Neural cell (in vitro differentiated cells): ENCODE measurements at regions not wholly inside any gene's neighbourhood (a gene's known extent, or its start where the extent isn't known, plus 50 kb on each side); places are given as distances from the start of the nearest gene placed in this dataset.

Source experiments
- H2AFZ ChIP-seq: fragments of 200-600, 300-800 bp; sonication (generic), shearing (Covaris generic); 2 replicates; pipeline ENCODE4 v1.6.0; 2014; ENCODE audit warnings: low read depth, mild to moderate bottlenecking, antibody characterized with exemption, low read length, moderate library complexity
- H3F3A ChIP-seq: fragments of 200-600 bp; shearing (Covaris generic); 2 replicates; pipeline ENCODE4 v1.6.1; 2016; ENCODE audit warnings: mild to moderate bottlenecking, moderate library complexity, mixed read lengths, antibody characterized with exemption, low read length; ENCODE audit not compliant: insufficient read depth, poor library complexity, severe bottlenecking
- H3K27ac ChIP-seq: fragments of 200-600, 300-800 bp; sonication (generic), shearing (Covaris generic); 2 replicates; pipeline ENCODE4 v1.5.1; 2014; ENCODE audit warnings: mild to moderate bottlenecking, low read length, moderate library complexity
- H3K27me3 ChIP-seq: fragments of 300-800, 200-600 bp; sonication (generic), shearing (Covaris generic); 2 replicates; pipeline ENCODE4 v1.6.0; 2014; ENCODE audit warnings: mild to moderate bottlenecking, low read depth, low read length, moderate library complexity; ENCODE audit not compliant: insufficient read depth
- H3K36me3 ChIP-seq: fragments of 300-800, 200-600 bp; sonication (generic), shearing (Covaris generic); 2 replicates; pipeline ENCODE4 v1.5.1; 2014; ENCODE audit warnings: mild to moderate bottlenecking, antibody characterized with exemption, low read length, moderate library complexity; ENCODE audit not compliant: insufficient read depth
- H3K4me2 ChIP-seq: fragments of 300-800, 200-600 bp; sonication (generic), shearing (Covaris generic); 2 replicates; pipeline ENCODE4 v1.6.0; 2014; ENCODE audit warnings: mild to moderate bottlenecking, low read length
- H3K4me3 ChIP-seq: fragments of 300-800, 200-600 bp; sonication (generic), shearing (Covaris generic); 2 replicates; pipeline ENCODE4 v1.5.1; 2014; ENCODE audit warnings: mild to moderate bottlenecking, low read length, moderate library complexity
- H3K79me2 ChIP-seq: fragments of 200-600 bp; shearing (Covaris generic); replicated peaks from 2 replicates; pipeline ENCODE4 v1.6.0; 2014; ENCODE audit warnings: mild to moderate bottlenecking, low read length, moderate library complexity; ENCODE audit not compliant: insufficient read depth
- H3K9ac ChIP-seq: fragments of 300-800, 200-600 bp; sonication (generic), shearing (Covaris generic); 2 replicates; pipeline ENCODE4 v1.6.1; 2016; ENCODE audit warnings: mild to moderate bottlenecking, low read length, mixed read lengths
- H3K9me2 ChIP-seq: fragments of 200-600 bp; shearing (Covaris generic); 2 replicates; pipeline ENCODE4 v1.6.1; 2016; ENCODE audit warnings: mild to moderate bottlenecking, low read length, mixed read lengths; ENCODE audit not compliant: insufficient read depth
- H3K9me3 ChIP-seq: fragments of 200-600, 300-800 bp; sonication (generic), shearing (Covaris generic); 2 replicates; pipeline ENCODE4 v1.6.1; 2016; ENCODE audit warnings: mild to moderate bottlenecking, mixed run types, low read length, moderate library complexity, mixed read lengths
- H4K20me1 ChIP-seq: fragments of 200-600 bp; shearing (Covaris generic); 2 replicates; pipeline ENCODE4 v1.6.1; 2016; ENCODE audit warnings: mild to moderate bottlenecking, mixed run types; ENCODE audit not compliant: insufficient read depth
- EP300 ChIP-seq: fragments of 450-650 bp; conservative IDR thresholded peaks from 2 replicates; pipeline ENCODE4 v1.6.1; 2014; ENCODE audit warnings: antibody characterized with exemption, mild to moderate bottlenecking, moderate library complexity; ENCODE audit not compliant: poor library complexity, severe bottlenecking
- EZH2 ChIP-seq: fragments of 200-600, 300-800 bp; shearing (Covaris generic), sonication (generic); IDR thresholded peaks from 2 replicates; pipeline ENCODE4 v1.6.1; 2014; ENCODE audit warnings: antibody characterized with exemption, low read length, borderline replicate concordance, mild to moderate bottlenecking; ENCODE audit not compliant: insufficient read depth, poor library complexity, severe bottlenecking
- MXI1 ChIP-seq: fragments of 450-650 bp; conservative IDR thresholded peaks from 2 replicates; pipeline ENCODE4 v1.6.1; 2014; ENCODE audit warnings: antibody characterized with exemption, mild to moderate bottlenecking; ENCODE audit not compliant: poor library complexity, severe bottlenecking
- POLR2AphosphoS5 ChIP-seq: IDR thresholded peaks from 2 replicates; pipeline ENCODE4 v1.6.1; 2012
- RAD21 ChIP-seq: fragments of 450-650 bp; conservative IDR thresholded peaks from 2 replicates; pipeline ENCODE4 v1.6.1; 2014; ENCODE audit warnings: antibody characterized with exemption, mild to moderate bottlenecking, moderate library complexity
- SMC3 ChIP-seq: fragments of 450-650 bp; conservative IDR thresholded peaks from 2 replicates; pipeline ENCODE4 v1.6.1; 2014; ENCODE audit warnings: antibody characterized with exemption, mild to moderate bottlenecking, moderate library complexity; ENCODE audit not compliant: poor library complexity
- TAF1 ChIP-seq: IDR thresholded peaks from 2 replicates; pipeline ENCODE4 v1.6.1; 2012; ENCODE audit warnings: low read depth
- TF ChIP-seq, protein P1 (sequence below): IDR thresholded peaks from 2 replicates; pipeline ENCODE4 v1.6.1; 2012; ENCODE audit warnings: borderline replicate concordance
- TF ChIP-seq, protein P2 (sequence below): fragments of 450-650 bp; IDR thresholded peaks from 2 replicates; pipeline ENCODE4 v1.5.1; 2014; ENCODE audit warnings: antibody characterized with exemption, mild to moderate bottlenecking, moderate library complexity; ENCODE audit not compliant: poor library complexity, severe bottlenecking

- no peaks in the 10 kb centered on the region for H3K79me2 ChIP-seq
- H3K9me3 ChIP-seq, result no peaks in the 10 kb centered on the region
- no peaks in the 10 kb centered on the region for H3K9me2 ChIP-seq
- no peak overlapping the region for H2AFZ ChIP-seq
- H3K9ac ChIP-seq, result no peak overlapping the region
- no peaks in the 10 kb centered on the region for H4K20me1 ChIP-seq
- H3F3A ChIP-seq, result no peaks in the 10 kb centered on the region
- no peaks in the 10 kb centered on the region for H3K36me3 ChIP-seq
- no peak overlapping the region for H3K4me3 ChIP-seq
- H3K4me2 ChIP-seq, result no peak overlapping the region
- H3K27ac ChIP-seq, result no peak overlapping the region
- TF ChIP-seq SMC3, result no peak
- no peak for TF ChIP-seq TAF1
- TF ChIP-seq POLR2AphosphoS5, result no peak
- no peak for TF ChIP-seq EP300
- TF ChIP-seq EZH2, result no peak
- TF ChIP-seq, protein P1, sequence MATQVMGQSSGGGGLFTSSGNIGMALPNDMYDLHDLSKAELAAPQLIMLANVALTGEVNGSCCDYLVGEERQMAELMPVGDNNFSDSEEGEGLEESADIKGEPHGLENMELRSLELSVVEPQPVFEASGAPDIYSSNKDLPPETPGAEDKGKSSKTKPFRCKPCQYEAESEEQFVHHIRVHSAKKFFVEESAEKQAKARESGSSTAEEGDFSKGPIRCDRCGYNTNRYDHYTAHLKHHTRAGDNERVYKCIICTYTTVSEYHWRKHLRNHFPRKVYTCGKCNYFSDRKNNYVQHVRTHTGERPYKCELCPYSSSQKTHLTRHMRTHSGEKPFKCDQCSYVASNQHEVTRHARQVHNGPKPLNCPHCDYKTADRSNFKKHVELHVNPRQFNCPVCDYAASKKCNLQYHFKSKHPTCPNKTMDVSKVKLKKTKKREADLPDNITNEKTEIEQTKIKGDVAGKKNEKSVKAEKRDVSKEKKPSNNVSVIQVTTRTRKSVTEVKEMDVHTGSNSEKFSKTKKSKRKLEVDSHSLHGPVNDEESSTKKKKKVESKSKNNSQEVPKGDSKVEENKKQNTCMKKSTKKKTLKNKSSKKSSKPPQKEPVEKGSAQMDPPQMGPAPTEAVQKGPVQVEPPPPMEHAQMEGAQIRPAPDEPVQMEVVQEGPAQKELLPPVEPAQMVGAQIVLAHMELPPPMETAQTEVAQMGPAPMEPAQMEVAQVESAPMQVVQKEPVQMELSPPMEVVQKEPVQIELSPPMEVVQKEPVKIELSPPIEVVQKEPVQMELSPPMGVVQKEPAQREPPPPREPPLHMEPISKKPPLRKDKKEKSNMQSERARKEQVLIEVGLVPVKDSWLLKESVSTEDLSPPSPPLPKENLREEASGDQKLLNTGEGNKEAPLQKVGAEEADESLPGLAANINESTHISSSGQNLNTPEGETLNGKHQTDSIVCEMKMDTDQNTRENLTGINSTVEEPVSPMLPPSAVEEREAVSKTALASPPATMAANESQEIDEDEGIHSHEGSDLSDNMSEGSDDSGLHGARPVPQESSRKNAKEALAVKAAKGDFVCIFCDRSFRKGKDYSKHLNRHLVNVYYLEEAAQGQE, result no peak
- TF ChIP-seq, protein P2, sequence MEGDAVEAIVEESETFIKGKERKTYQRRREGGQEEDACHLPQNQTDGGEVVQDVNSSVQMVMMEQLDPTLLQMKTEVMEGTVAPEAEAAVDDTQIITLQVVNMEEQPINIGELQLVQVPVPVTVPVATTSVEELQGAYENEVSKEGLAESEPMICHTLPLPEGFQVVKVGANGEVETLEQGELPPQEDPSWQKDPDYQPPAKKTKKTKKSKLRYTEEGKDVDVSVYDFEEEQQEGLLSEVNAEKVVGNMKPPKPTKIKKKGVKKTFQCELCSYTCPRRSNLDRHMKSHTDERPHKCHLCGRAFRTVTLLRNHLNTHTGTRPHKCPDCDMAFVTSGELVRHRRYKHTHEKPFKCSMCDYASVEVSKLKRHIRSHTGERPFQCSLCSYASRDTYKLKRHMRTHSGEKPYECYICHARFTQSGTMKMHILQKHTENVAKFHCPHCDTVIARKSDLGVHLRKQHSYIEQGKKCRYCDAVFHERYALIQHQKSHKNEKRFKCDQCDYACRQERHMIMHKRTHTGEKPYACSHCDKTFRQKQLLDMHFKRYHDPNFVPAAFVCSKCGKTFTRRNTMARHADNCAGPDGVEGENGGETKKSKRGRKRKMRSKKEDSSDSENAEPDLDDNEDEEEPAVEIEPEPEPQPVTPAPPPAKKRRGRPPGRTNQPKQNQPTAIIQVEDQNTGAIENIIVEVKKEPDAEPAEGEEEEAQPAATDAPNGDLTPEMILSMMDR, result no peak
- no peak for TF ChIP-seq MXI1
- TF ChIP-seq RAD21, result no peak
- H3K27me3 ChIP-seq, result no peaks in the 10 kb centered on the region
Measured at GRCh38 chr4:138692411-138692810, 323.2 kb upstream of the NOCT start.

DNA sequence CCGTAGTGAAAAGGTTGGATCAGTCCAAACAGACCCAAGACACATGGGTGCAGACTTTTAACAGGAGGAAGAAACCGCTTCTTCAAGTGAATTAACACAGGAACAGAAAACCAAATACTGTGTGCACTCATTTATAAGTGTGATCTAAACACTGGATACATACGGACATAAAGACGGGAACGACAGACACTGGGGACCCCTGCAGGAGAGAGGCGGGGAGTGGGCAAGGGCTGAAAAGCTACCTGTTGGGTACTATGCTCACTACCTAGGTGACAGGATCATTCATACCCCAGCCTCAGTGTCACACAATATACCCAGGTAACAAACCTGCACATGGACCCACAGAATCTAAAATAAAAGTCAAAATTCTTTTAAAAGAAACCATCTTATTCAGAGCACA, 326.0 kb upstream of the NOCT start:
- Histone ChIP-seq H3K4me2 (no peak overlapping the region), H4K20me1 (no peaks in the 10 kb centered on the region), H3K9me2 (no peaks in the 10 kb centered on the region), H3K36me3 (no peaks in the 10 kb centered on the region), H3K27ac (no peak overlapping the region), H3K9ac (no peak overlapping the region), H2AFZ (no peak overlapping the region), H3K27me3 (no peaks in the 10 kb centered on the region), H3F3A (no peaks in the 10 kb centered on the region), H3K79me2 (no peaks in the 10 kb centered on the region), H3K9me3 (no peaks in the 10 kb centered on the region), H3K4me3 (no peak overlapping the region)
- no peak for TF ChIP-seq MXI1
- TF ChIP-seq, protein P2, result no peak
- TF ChIP-seq RAD21, result no peak
- no peak for TF ChIP-seq EP300
